A673 (cell line): ENCODE measurements at regions not wholly inside any gene's neighbourhood (a gene's known extent, or its start where the extent isn't known, plus 50 kb on each side); places are given as distances from the start of the nearest gene placed in this dataset.

Experiments
- EZH2 ChIP-seq: fragments of 200-600 bp; sonication (generic); IDR thresholded peaks from 2 replicates; pipeline ENCODE4 v1.6.1; 2017; ENCODE audit warnings: borderline replicate concordance, low read depth, mild to moderate bottlenecking, mixed read lengths, antibody characterized with exemption, low read length; ENCODE audit not compliant: poor library complexity, severe bottlenecking
- TF ChIP-seq, protein P1 (sequence below): fragments of 300-800, 200-600 bp; sonication (generic); conservative IDR thresholded peaks from 2 replicates; pipeline ENCODE4 v1.5.1; 2017; ENCODE audit warnings: low read depth, mild to moderate bottlenecking, antibody characterized with exemption, low read length, moderate library complexity, mixed read lengths

DNA sequence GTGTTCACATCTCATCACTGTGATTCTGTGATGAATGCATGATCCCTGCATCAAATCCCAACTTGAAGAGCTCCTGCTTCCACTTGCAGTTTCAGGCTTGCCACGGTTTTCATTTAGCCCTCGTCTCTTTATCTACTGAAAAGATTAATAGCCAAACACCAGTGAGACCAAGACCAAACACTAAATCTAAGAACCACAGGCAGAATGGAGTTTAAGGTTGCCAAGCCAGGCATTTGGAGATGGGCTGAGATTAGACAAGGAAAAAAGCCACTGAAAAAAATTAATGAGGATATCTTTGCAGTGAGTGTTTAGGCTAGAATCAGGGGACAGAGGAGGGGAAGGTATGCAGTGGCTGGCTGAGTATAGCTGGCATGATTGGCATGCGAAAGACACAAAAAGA is 227.2 kb upstream of the BLID start:
- TF ChIP-seq, protein P1, sequence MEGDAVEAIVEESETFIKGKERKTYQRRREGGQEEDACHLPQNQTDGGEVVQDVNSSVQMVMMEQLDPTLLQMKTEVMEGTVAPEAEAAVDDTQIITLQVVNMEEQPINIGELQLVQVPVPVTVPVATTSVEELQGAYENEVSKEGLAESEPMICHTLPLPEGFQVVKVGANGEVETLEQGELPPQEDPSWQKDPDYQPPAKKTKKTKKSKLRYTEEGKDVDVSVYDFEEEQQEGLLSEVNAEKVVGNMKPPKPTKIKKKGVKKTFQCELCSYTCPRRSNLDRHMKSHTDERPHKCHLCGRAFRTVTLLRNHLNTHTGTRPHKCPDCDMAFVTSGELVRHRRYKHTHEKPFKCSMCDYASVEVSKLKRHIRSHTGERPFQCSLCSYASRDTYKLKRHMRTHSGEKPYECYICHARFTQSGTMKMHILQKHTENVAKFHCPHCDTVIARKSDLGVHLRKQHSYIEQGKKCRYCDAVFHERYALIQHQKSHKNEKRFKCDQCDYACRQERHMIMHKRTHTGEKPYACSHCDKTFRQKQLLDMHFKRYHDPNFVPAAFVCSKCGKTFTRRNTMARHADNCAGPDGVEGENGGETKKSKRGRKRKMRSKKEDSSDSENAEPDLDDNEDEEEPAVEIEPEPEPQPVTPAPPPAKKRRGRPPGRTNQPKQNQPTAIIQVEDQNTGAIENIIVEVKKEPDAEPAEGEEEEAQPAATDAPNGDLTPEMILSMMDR, result no peak
- TF ChIP-seq EZH2, result no peak
